PFSK-1 (cell line): ENCODE measurements at regions not wholly inside any gene's neighbourhood (a gene's known extent, or its start where the extent isn't known, plus 50 kb on each side); places are given as distances from the start of the nearest gene placed in this dataset.

Experiments used
- FOXP2 ChIP-seq: optimal IDR thresholded peaks from 2 replicates; pipeline ENCODE3; 2011; ENCODE audit warnings: borderline replicate concordance, control low read depth, inconsistent platforms; ENCODE audit not compliant: insufficient read depth; ENCODE audit errors: extremely low read length, extremely low read depth
- POLR2AphosphoS5 ChIP-seq: IDR thresholded peaks from 2 replicates; pipeline ENCODE4 v1.6.1; 2012; ENCODE audit warnings: low read depth, mild to moderate bottlenecking, control low read depth, low read length, moderate library complexity
- REST ChIP-seq, 2 experiments: IDR thresholded peaks; 2 replicates each; pipeline versions ENCODE4 v1.6.1 to v1.8.0; 2011 to 2012; ENCODE audit warnings: low read depth in 2 of 2, low read length in 2 of 2, control low read depth in 1 of 2, inconsistent platforms in 1 of 2, mild to moderate bottlenecking in 1 of 2, moderate library complexity in 1 of 2; ENCODE audit not compliant: insufficient read depth in 1 of 2
- SIN3A ChIP-seq: IDR thresholded peaks from 2 replicates; pipeline ENCODE4 v1.6.1; 2012; ENCODE audit warnings: mild to moderate bottlenecking, low read length, moderate library complexity, borderline replicate concordance; ENCODE audit not compliant: insufficient read depth
- TAF1 ChIP-seq: IDR thresholded peaks from 2 replicates; pipeline ENCODE4 v1.6.1; 2012; ENCODE audit warnings: low read length, control low read depth, borderline replicate concordance; ENCODE audit not compliant: insufficient read depth

GRCh38 chr7:25303281-25304181, 75.2 kb upstream of the NPVF start:
- TF ChIP-seq TAF1 (no peak), SIN3A (no peak), POLR2AphosphoS5 (no peak), REST (IDR thresholded peaks at IDR 0.05; ENCODE audit: insufficient read depth in 1 of 2, low read depth in 2 of 2, low read length in 2 of 2) (no peak), FOXP2 (no peak)
